Tibial nerve (tissue), 4 donors: ENCODE measurements at regions not wholly inside any gene's neighbourhood (a gene's known extent, or its start where the extent isn't known, plus 50 kb on each side); places are given as distances from the start of the nearest gene placed in this dataset. TPM values are rescaled to one million over a fixed set of nuclear protein-coding genes. Genes with fewer than 3 reads are reported as not detected.

Source experiments
- DNase-seq, 2 donors: peaks; one replicate each; pipeline ENCODE4 v3.0.0-alpha.2; 2019; ENCODE audit warnings: low spot score in 2 of 2
- H3K27ac ChIP-seq, 4 donors: fragments of 200-600 bp; sonication (generic) in 3 of 4; one replicate each; pipeline ENCODE4 v1.5.1; 2017 to 2019; ENCODE audit warnings: mild to moderate bottlenecking in 1 of 4
- H3K27me3 ChIP-seq, 2 donors: fragments of 200-600 bp; sonication (generic) in 1 of 2; one replicate each; pipeline versions ENCODE4 v1.5.1 to v1.6.0; 2017 to 2019
- H3K36me3 ChIP-seq, 3 donors: fragments of 200-600 bp; sonication (generic); one replicate each; pipeline ENCODE4 v1.5.1; 2018 to 2019
- H3K4me1 ChIP-seq, 4 donors: fragments of 200-600 bp; sonication (generic) in 3 of 4; one replicate each; pipeline ENCODE4 v1.5.1; 2017 to 2019
- H3K4me3 ChIP-seq, 4 donors: fragments of 200-600 bp; sonication (generic) in 3 of 4; one replicate each; pipeline ENCODE4 v1.5.1; 2017 to 2019; ENCODE audit warnings: mild to moderate bottlenecking in 1 of 4, moderate library complexity in 1 of 4
- H3K9me3 ChIP-seq, 4 donors: fragments of 200-600 bp; sonication (generic) in 3 of 4; one replicate each; pipeline ENCODE4 v1.5.1; 2017 to 2019
- EP300 ChIP-seq, 2 donors: sonication (generic); formaldehyde crosslinking; IDR thresholded peaks; one replicate each; pipeline ENCODE4 v1.6.1; 2017; ENCODE audit warnings: antibody characterized with exemption in 2 of 2, mild to moderate bottlenecking in 1 of 2
- POLR2A ChIP-seq, 2 donors: fragments of 450-650 bp; IDR thresholded peaks; one replicate each; pipeline ENCODE4 v1.6.1; 2017; ENCODE audit warnings: antibody characterized with exemption in 2 of 2, mild to moderate bottlenecking in 2 of 2, moderate library complexity in 2 of 2
- WGBS, 2 donors: methylation state at CpG; one replicate each; pipeline ENCODE4 v1.1.5; 2018; 5-methylcytosine and 5-hydroxymethylcytosine counted together
- small RNA-seq: library from RNA; depleted of rRNA; stranded (forward); fragments of <200 nt; gene quantifications from one replicate; pipeline ENCODE3, GENCODE V24; 2016
- TF ChIP-seq, protein P1 (sequence below), 5 experiments: fragments of 200-600 bp in 3 of 5; fragments of 450-650 bp in 2 of 5; sonication (generic) in 3 of 5; IDR thresholded peaks; one replicate each; pipeline ENCODE4 v1.5.1; 2016 to 2019; ENCODE audit warnings: antibody characterized with exemption in 5 of 5, mild to moderate bottlenecking in 3 of 5, moderate library complexity in 2 of 5

DNA sequence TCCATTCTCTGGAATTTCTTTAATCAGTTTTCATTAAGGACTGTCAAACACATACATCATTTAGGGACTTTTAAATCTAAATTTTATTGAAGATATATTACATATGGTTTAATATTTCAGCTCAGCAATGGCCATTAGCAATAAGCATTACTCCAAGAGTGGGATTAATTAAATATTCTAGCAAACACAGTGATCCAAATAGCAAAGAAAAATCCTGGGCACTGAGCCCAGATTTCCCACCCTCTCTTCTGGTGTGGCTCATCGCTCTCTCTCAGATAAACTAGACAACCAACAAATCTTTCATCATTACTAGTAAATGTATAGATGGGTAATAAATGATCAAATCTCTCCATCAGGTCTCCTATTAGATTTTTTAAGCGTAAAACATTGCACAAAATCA lies 53.5 kb upstream of the FOXD3 start:
- DNase-seq, result no peak
- WGBS, 2 donors, result 54 to 55% methylated on average over 2 of the region's 2 CpGs
- no peaks in the 10 kb centered on the region for H3K4me1 ChIP-seq
- no peaks in the 10 kb centered on the region for H3K9me3 ChIP-seq
- H3K27me3 ChIP-seq, result no peaks in the 10 kb centered on the region
- H3K27ac ChIP-seq, result peak overlapping the region in 2 of 4 donors; percentile 59 to 87
- H3K36me3 ChIP-seq, result no peaks in the 10 kb centered on the region
- TF ChIP-seq EP300 (IDR thresholded peaks at IDR 0.05), result no peak
- TF ChIP-seq, protein P1, sequence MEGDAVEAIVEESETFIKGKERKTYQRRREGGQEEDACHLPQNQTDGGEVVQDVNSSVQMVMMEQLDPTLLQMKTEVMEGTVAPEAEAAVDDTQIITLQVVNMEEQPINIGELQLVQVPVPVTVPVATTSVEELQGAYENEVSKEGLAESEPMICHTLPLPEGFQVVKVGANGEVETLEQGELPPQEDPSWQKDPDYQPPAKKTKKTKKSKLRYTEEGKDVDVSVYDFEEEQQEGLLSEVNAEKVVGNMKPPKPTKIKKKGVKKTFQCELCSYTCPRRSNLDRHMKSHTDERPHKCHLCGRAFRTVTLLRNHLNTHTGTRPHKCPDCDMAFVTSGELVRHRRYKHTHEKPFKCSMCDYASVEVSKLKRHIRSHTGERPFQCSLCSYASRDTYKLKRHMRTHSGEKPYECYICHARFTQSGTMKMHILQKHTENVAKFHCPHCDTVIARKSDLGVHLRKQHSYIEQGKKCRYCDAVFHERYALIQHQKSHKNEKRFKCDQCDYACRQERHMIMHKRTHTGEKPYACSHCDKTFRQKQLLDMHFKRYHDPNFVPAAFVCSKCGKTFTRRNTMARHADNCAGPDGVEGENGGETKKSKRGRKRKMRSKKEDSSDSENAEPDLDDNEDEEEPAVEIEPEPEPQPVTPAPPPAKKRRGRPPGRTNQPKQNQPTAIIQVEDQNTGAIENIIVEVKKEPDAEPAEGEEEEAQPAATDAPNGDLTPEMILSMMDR (IDR thresholded peaks at IDR 0.05), result no peak
- TF ChIP-seq POLR2A (IDR thresholded peaks at IDR 0.05), result no peak
- no peak overlapping the region for H3K4me3 ChIP-seq

DNA sequence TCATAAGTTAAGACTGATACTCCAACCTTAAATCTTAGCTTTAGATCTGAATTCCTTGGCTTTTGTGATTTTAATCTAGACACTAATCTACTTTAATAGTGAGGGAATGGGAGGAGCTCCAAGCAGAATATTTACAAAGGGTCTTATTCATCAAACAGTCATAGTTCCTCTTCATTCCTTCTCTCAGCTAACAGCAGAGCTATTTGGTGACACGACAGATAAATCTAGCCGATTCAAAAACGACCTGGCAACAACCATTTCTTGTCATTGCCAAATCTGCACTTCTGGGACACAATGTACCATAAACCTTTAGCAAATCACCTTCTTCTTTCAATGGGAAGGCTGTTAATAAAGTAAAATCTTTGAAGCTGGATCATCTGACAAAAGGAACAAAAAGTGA lies 52.8 kb upstream of the FOXD3 start:
- H3K4me3 ChIP-seq, result peak overlapping the region in 1 of 4 donors; percentile 5
- H3K4me1 ChIP-seq, result no peaks in the 10 kb centered on the region
- no peaks in the 10 kb centered on the region for H3K27me3 ChIP-seq
- H3K9me3 ChIP-seq, result no peaks in the 10 kb centered on the region
- WGBS, 2 donors, result 37 to 45% methylated on average over 3 of the region's 3 CpGs
- TF ChIP-seq, protein P1 (IDR thresholded peaks at IDR 0.05), result no peak
- H3K27ac ChIP-seq, result peak overlapping the region in 2 of 4 donors; percentile 59 to 87
- DNase-seq, result no peak
- H3K36me3 ChIP-seq, result no peaks in the 10 kb centered on the region

Small RNA genes in the stretch of these regions (small RNA-seq; reads per million reads assigned to genes)
- not detected for gene RNA5SP49
